ENCODE measurements at regions not wholly inside any gene's neighbourhood (a gene's known extent, or its start where the extent isn't known, plus 50 kb on each side); places are given as distances from the start of the nearest gene placed in this dataset.

DNA sequence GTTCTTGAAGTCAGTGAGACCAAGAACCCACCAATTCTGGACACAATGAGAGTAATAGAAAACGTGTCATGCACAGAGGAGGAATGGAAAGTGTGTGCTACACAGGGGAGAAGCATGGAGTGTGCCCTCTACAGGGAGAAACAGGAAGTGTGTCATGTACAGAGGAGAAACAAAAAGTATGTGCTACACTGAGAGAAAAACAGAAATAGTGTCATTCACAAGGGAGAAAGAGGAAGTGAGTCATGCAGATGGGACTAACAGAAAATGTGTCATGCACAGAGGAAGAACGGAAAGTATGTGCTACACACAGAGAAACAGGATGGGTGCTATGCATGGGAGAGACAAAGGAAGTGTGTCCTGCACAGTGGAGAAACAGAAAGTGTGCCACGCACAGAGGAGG, 835.7 kb downstream of the CDY2B start:
- Histone ChIP-seq H3K27me3 (ENCODE audit: low read depth) (no peaks in the 10 kb centered on the region), H3K9me3 (no peaks in the 10 kb centered on the region), H3K36me3 (no peaks in the 10 kb centered on the region), H3K4me3 (no peak overlapping the region), H3K27ac (no peak overlapping the region), H3K4me1 (no peaks in the 10 kb centered on the region)
- no peak for TF ChIP-seq CTCF (IDR thresholded peaks at IDR 0.05)
- intact Hi-C loops (cut with DNase I), result no loop called here
- DNase-seq (no peak), ATAC-seq (no peak)

DNA sequence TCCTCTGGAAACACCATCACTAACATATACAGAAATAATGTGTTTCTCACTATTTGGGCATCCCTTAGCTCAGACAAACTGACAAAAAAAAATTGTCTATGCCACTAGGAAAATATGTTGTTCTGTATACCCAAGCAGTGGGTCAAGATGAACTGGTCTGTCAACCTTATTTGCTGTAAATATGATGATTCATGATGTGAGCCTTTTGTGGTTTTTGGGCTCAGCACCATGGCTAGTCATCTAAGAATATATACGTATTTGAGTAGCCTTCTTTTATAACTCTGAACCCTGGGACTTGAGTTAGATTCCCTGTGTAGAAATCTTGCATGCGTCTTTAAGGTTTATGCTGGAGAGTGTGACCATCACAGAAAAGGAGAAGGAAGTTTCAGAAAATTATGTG, 841.6 kb downstream of the CDY2B start:
- intact Hi-C loops (cut with DNase I), result no loop called here
- no peaks in the 10 kb centered on the region for H3K9me3 ChIP-seq
- no peak for TF ChIP-seq CTCF (IDR thresholded peaks at IDR 0.05)

DNA sequence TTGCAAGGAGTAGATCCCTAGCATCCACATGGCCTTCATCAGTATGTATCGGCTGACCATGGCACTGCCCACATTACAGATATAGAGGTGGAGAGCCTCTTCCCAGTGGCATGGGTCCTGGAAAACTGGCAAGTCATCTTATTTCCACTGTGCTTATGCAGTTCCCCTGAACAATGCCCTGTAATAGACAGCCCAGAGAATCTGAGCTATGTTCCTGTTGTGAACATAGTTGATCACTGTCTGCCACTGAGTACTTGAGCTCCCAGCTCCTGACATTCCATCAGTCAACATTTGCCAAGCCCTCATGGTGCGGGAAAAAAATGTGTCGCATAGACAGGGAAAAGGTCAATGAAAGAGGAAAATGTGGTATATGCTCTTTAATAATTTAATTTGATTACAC, 861.9 kb downstream of the CDY2B start:
- H3K27me3 ChIP-seq (ENCODE audit: low read depth), result no peaks in the 10 kb centered on the region
- no peak for ATAC-seq
- H3K9me3 ChIP-seq, result no peaks in the 10 kb centered on the region
- no peaks in the 10 kb centered on the region for H3K4me1 ChIP-seq
- H3K36me3 ChIP-seq, result no peaks in the 10 kb centered on the region
- H3K27ac ChIP-seq, result no peak overlapping the region
- TF ChIP-seq CTCF (IDR thresholded peaks at IDR 0.05), result no peak
- intact Hi-C loops (cut with DNase I), result no loop called here
- DNase-seq, result no peak
- H3K4me3 ChIP-seq, result no peak overlapping the region

More for the DNA sequence above, 841.6 kb downstream of the CDY2B start:
- DNase-seq, result no peak
- Histone ChIP-seq H3K27me3 (ENCODE audit: low read depth) (no peaks in the 10 kb centered on the region), H3K36me3 (no peaks in the 10 kb centered on the region), H3K27ac (no peak overlapping the region), H3K4me1 (no peaks in the 10 kb centered on the region), H3K4me3 (no peak overlapping the region)
- ATAC-seq, result no peak

- intact Hi-C loops (cut with DNase I), result no loop called here
- no peak for ATAC-seq
- no peaks in the 10 kb centered on the region for H3K36me3 ChIP-seq
- no peaks in the 10 kb centered on the region for H3K27me3 ChIP-seq (ENCODE audit: low read depth)
- H3K9me3 ChIP-seq, result no peaks in the 10 kb centered on the region
- DNase-seq, result no peak
- no peak overlapping the region for H3K27ac ChIP-seq
- no peak for TF ChIP-seq CTCF (IDR thresholded peaks at IDR 0.05)
- H3K4me3 ChIP-seq, result no peak overlapping the region
- no peaks in the 10 kb centered on the region for H3K4me1 ChIP-seq
Measured at GRCh38 chrY:16993551-16993950, 886.5 kb downstream of the CDY2B start.

DNA sequence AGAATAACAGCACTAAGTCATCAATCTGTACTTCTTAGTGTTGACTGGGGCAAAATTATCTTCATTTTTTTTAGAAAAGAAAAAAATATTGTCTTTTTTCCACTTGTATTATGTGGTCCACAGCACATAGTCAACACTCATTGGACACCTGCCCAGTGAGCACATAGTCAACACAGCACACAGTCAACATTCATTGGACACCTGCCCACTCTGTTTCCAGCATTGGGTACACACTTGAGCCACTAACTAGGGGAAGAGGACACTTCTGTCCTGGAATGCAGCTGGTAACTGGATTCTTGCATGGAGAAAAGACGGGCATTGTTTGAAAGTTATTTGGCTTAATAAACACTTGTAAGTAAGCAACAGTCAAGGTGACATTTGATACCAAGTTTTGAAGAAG, 898.2 kb downstream of the CDY2B start:
- intact Hi-C loops (cut with DNase I), result no loop called here
- Histone ChIP-seq H3K4me3 (no peak overlapping the region), H3K4me1 (no peaks in the 10 kb centered on the region), H3K27ac (no peak overlapping the region), H3K27me3 (ENCODE audit: low read depth) (no peaks in the 10 kb centered on the region), H3K36me3 (no peaks in the 10 kb centered on the region), H3K9me3 (no peaks in the 10 kb centered on the region)
- no peak for TF ChIP-seq CTCF (IDR thresholded peaks at IDR 0.05)
- DNase-seq (peak; percentile 22), ATAC-seq (peak in 1 of 2 donors; percentile 45)

- ATAC-seq (no peak), DNase-seq (no peak)
- no peaks in the 10 kb centered on the region for H3K27me3 ChIP-seq (ENCODE audit: low read depth)
- H3K9me3 ChIP-seq, result no peaks in the 10 kb centered on the region
- no peaks in the 10 kb centered on the region for H3K36me3 ChIP-seq
- no peaks in the 10 kb centered on the region for H3K4me1 ChIP-seq
- intact Hi-C loops (cut with DNase I), result no loop called here
- no peak for TF ChIP-seq CTCF (IDR thresholded peaks at IDR 0.05)
- no peak overlapping the region for H3K4me3 ChIP-seq
- H3K27ac ChIP-seq, result no peak overlapping the region
Measured at GRCh38 chrY:16959071-16959470, 920.9 kb downstream of the CDY2B start.
